ENCODE measurements at regions not wholly inside any gene's neighbourhood (a gene's known extent, or its start where the extent isn't known, plus 50 kb on each side); places are given as distances from the start of the nearest gene placed in this dataset.

GRCh38 chr2:222804351-222804750 lies 56.5 kb upstream of the ACSL3 start:
- H3K14ac ChIP-seq (ENCODE audit: insufficient read depth, low read length), result no peak overlapping the region
- no peak overlapping the region for H3K4me2 ChIP-seq (ENCODE audit: insufficient read depth, insufficient read length, low read length)
- H3K9me3 Mint-ChIP-seq, result no peaks in the 10 kb centered on the region
- H3K9me3 ChIP-seq (ENCODE audit: control insufficient read depth, low read depth, low read length), result no peaks in the 10 kb centered on the region
- H3K4ac ChIP-seq (ENCODE audit: low read depth, low read length), result no peak overlapping the region
- H2BK5ac ChIP-seq (ENCODE audit: insufficient read length, low read length), result no peak overlapping the region
- no peak overlapping the region for H4K8ac ChIP-seq (replicated peaks; ENCODE audit: insufficient read length, low read depth, low read length)
- H3K79me1 ChIP-seq (ENCODE audit: insufficient read depth, low read depth, low read length, poor library complexity, severe bottlenecking), result no peaks in the 10 kb centered on the region
- no peak overlapping the region for H2BK120ac ChIP-seq (ENCODE audit: low read depth, low read length, poor library complexity, severe bottlenecking)
- no peaks in the 10 kb centered on the region for H3K4me1 Mint-ChIP-seq
- H3K23me2 ChIP-seq (ENCODE audit: insufficient read length, low read depth, low read length, poor library complexity, severe bottlenecking), result no peaks in the 10 kb centered on the region
- H3K79me2 ChIP-seq (ENCODE audit: insufficient read depth, low read length), result no peaks in the 10 kb centered on the region
- H2AK5ac ChIP-seq (ENCODE audit: insufficient read length, low read length), result no peak overlapping the region
- H3K56ac ChIP-seq (ENCODE audit: insufficient read length, low read depth, low read length), result no peak overlapping the region
- H3K27me3 Mint-ChIP-seq (ENCODE audit: low read depth), result no peaks in the 10 kb centered on the region
- DNase-seq, result no peak
- H3K18ac ChIP-seq (ENCODE audit: insufficient read length, low read depth, low read length), result no peak overlapping the region
- H3K27ac Mint-ChIP-seq, result no peak overlapping the region; a peak in 1 of 7 replicates
- no peak overlapping the region for H3K27ac ChIP-seq (ENCODE audit: insufficient read length, low read depth, low read length)
- no peaks in the 10 kb centered on the region for H4K20me1 ChIP-seq (ENCODE audit: control insufficient read depth, insufficient read depth, insufficient read length)
- H3K27me3 ChIP-seq (ENCODE audit: insufficient read depth, low read length), result no peaks in the 10 kb centered on the region
- H3K36me3 Mint-ChIP-seq (ENCODE audit: insufficient read depth in 1 of 3, low read depth in 3 of 3), result no peaks in the 10 kb centered on the region
- H2AFZ ChIP-seq (ENCODE audit: low read length), result no peak overlapping the region
- no peak overlapping the region for H2BK20ac ChIP-seq (ENCODE audit: low read depth, low read length, poor library complexity, severe bottlenecking)
- H3K4me1 ChIP-seq (ENCODE audit: insufficient read depth, low read length), result no peaks in the 10 kb centered on the region
- no CpG with 5 or more reads among the region's 2 CpGs for WGBS (ENCODE audit: extremely low coverage, insufficient read length, low lambda C conversion rate)
- H2BK15ac ChIP-seq (ENCODE audit: low read depth, low read length), result no peak overlapping the region
- H3K23ac ChIP-seq (ENCODE audit: insufficient read length, low read depth, low read length), result no peak overlapping the region
- H3K4me3 Mint-ChIP-seq, result no peak overlapping the region
- H2BK12ac ChIP-seq (ENCODE audit: insufficient read length, low read depth, low read length), result no peak overlapping the region
- H3K9ac ChIP-seq (ENCODE audit: extremely low read depth, insufficient read length, low read length), result no peak overlapping the region
- H3T11ph ChIP-seq (ENCODE audit: low read length), result no peak overlapping the region
- no peak overlapping the region for H4K91ac ChIP-seq (ENCODE audit: insufficient read length, low read depth, low read length)
- TF ChIP-seq, protein P1, sequence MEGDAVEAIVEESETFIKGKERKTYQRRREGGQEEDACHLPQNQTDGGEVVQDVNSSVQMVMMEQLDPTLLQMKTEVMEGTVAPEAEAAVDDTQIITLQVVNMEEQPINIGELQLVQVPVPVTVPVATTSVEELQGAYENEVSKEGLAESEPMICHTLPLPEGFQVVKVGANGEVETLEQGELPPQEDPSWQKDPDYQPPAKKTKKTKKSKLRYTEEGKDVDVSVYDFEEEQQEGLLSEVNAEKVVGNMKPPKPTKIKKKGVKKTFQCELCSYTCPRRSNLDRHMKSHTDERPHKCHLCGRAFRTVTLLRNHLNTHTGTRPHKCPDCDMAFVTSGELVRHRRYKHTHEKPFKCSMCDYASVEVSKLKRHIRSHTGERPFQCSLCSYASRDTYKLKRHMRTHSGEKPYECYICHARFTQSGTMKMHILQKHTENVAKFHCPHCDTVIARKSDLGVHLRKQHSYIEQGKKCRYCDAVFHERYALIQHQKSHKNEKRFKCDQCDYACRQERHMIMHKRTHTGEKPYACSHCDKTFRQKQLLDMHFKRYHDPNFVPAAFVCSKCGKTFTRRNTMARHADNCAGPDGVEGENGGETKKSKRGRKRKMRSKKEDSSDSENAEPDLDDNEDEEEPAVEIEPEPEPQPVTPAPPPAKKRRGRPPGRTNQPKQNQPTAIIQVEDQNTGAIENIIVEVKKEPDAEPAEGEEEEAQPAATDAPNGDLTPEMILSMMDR (conservative IDR thresholded peaks at IDR 0.05), result no peak
- H4K5ac ChIP-seq (ENCODE audit: insufficient read length, low read depth, low read length), result no peak overlapping the region

Data from H9 (cell line).